NCI-H1105 (cell line): ENCODE measurements at regions not wholly inside any gene's neighbourhood (a gene's known extent, or its start where the extent isn't known, plus 50 kb on each side); places are given as distances from the start of the nearest gene placed in this dataset.
"Not testable (repeated sequence)": the region's sequence is repeated elsewhere in the genome, so short reads cannot be mapped to it uniquely, and the experiment has no call there.

Experiments used
- DNase-seq: peaks from one replicate; lab custom pipeline; 2025; lab: John Stamatoyannopoulos, UW

DNA sequence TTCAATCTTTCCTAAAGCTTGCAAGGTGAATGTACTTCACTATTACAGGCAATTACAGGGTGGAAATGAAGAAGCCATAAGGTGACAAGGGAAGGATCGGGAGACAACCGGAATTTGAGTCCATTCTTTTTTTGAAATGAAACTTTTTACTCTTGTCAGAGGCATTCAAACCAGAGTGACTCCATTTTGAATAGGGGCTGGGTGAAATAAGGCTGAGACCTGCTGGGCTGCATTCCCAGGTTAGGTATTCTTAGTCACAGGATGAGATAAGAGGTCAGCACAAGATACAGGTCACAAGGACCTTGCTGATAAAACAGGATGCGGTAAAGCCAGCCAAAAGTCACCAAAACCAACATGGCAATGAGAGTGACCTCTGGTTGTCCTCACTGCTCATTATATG is 363.3 kb downstream of the TYW1 start:
- DNase-seq, result no peak

DNA sequence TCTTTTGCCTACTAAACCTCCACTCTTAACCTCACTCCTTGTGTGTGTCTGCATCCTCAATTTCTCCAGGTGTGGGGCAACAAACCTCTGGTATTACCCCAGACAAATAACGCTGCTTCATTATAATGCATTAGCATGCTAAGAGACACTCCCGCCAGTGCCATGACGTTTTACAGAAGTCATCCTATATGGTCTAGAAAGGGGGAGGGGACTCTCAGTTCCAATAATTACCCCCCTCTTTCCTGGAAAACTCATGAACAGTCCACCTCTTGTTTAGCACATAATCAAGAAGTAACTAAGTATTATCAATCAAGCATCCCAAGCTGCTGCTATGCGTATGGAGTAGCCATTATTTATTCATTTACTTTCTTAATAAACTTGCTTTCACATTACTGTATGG is 364.5 kb downstream of the TYW1 start:
- DNase-seq, result no peak

DNA sequence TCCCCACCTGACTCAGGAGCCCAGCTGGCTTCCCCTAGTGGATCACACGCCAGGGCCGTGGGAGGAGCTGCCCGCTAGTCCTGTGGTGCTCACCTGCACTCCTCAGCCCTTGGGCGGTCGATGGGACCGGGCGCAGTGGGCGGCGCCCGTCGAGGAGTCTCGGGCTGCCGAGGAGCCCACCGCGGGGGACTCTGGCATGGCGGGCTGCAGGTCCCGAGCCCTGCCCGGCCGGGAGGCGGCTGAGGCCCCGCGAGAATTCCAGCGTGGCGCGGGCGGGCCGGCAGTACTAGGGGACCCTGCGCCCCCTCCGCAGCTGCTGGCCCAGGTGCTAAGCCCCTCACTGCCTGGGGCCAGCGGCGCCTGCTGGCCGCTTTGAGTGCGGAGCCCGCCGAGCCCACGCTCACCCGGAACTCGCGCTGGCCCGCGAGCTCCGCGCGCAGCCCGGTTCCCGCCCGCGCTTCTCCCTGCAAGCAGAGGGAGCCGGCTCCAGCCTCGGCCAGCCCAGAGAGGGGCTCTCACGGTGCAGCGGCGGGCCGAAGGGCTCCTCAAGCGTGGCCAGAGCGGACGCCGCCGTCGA is 367.9 kb downstream of the TYW1 start:
- DNase-seq, result peak; percentile 5

DNA sequence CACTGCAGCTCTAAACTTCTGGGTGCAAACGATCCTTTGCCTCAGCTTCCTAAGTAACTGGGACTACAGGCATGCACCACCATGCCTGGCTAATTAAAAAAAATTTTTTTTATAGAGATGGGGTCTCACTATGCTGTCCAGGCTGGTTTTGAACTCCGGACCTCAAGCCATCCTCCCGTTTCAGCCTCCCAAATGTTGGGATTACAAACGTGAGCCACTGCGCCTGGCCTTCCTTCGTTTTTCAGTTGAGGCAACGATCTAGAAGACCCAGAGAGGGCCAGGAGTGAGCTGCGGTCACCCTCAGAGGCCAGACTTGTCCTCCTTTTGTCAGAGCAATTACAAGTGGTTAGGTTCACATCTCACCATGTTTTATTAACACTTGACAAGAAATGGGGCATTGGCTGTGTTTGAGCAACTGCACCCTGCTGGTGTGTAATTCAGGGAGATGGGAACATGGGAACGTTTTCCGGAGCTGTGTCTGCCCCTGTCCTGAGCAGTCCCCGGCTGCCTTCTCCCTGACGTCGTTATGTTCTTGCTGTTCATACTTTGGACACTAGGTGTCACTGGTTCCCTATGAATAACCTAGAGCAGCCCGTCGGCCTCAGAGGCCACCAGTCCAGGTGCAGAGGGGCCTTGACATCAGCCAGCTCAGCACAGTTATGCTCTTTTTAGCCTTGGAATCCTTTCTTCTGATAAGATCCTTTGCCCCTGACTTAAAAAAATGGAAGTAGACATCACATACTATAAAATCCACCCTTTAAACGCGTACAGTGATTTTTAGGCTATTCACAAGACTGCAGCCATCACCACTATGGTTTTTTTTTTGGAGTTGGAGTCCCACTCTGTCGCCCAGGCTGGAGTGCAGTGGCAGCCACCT is 375.0 kb downstream of the TYW1 start:
- DNase-seq, result peak; percentile 59

DNA sequence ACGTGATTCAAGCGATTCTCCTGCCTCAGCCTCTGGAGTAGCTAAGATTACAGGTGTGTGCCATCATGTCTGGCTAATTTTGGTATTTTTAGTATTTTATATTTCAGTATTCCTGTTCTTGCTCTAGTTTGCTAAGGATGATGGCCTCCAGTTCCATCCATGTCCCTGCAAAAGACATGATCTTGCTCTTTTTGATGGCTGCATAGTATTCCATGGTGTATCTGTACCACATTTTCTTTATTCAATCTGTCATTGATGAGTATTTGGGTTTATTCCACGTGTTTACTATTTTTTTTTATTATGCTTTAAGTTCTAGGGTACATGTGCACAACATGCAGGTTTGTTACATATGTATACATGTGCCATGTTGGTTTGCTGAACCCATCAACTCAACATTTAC is 376.8 kb downstream of the TYW1 start:
- DNase-seq, result not testable (repeated sequence)

DNA sequence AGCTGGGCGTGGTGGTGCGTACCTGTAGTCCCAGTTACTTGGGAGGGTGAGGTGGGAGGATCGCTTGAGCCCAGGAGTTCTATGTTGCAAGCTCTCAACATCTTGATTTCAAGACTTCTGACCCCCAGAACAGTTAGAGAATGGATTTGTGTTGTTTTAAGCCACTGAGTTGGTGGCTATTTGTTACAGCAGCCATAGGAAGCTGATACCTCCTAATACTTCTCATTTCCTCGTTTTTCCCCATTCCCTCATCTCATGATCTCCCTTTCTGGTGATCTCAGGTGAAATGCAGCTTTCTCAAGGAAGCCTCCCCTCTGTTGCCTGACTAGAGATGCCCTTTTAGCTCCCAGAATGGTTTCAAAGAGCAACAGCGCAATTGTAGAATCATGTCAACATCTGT is 378.8 kb downstream of the TYW1 start:
- no peak for DNase-seq

DNA sequence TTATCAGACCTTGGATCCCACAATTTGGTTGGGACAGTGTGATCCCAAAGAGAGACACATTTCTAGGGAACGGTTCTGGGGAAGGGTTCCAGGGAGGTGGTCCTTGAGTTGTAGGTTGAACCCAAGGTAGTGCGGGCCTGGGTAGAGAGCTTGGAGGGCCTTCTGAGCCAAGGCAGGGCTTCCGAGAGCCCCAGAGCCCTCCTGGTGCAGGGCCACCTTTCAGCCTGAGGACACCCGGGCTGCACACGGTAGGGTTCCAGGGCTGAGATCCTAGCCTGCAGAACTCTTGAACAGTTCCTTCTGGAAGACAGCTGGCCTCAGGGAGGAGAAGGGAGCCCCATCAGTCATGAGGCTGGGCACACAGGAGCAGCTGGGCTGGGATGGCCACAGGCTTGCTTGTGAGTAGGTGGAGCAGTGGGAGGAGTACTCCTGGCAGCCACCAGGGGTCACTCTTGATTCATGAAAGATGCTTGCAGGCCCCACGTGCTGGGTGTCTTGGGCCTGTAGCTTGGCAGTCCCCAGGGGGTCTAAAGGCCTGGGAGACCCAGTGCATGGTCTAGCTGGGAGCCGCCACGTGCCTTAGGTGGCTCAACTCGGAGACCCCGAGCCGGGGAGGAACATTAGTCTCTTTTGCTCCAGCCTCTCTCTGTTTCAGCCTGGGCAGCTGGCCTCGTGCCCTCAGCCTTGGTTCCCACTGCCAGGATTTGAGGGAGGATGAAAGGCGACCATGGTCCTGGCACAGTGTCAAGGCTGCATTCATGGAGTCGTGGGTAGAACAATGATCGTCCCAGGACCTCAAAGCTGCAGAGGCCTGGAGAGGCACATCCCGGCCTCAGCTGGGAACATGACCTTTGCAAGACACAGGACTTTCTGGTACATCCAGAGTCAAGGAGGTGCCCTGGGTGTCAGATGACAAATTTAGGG is 381.6 kb downstream of the TYW1 start:
- peak; percentile 39 for DNase-seq

DNA sequence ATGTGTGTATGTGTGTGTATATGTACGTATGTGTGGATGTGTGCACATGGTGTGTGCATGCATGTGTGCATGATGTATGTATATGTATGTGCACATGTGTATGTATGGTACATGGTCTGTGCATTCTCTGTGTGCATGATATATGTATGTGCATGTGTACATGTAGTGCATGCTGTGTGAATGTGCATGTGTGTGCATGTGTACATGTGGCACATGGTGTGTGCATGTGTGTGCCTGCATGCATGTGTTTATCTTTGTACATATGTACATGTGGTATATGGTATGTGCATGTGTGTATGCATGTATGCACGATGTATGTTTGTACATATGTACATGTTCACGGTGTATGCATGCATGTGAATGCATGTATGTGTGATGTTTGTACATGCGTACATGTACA is 383.7 kb downstream of the TYW1 start:
- no peak for DNase-seq

DNA sequence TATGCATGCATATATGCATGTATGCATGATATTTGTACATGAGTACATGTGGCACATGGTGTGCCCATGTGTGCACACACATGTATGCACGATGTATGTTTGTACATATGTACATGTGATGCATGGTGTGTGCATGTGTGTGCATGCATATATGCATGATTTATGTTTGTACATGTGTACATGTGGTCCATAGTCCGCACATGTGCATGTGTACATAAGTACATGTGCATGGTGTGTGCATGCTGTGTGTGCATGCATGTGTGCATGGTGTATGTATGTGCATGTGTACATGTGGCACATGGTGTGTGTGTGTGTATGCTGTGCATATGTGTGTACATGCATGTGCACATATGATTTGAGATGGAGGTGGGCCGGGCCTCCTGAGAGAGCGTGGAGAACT is 384.2 kb downstream of the TYW1 start:
- DNase-seq, result no peak

DNA sequence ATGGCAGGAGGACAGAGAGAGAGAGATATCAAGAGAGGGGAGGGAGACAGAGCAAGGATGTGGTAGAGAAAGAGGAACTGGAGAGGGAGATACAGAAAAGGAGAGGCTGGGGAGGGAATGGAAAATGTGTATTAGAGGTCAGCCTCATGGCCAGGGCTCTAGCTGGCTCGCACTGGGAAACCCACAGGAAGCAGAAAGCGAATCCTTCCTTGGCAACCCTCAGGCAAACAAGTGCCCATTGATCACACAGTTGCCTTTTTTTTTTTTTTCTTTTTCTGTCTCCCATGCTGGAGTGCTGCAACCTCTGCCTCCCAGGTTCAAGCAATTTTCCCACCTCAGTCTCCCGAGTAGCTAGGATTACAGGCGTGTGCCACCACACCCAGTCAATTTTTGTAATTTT is 391.2 kb downstream of the TYW1 start:
- DNase-seq, result no peak

DNA sequence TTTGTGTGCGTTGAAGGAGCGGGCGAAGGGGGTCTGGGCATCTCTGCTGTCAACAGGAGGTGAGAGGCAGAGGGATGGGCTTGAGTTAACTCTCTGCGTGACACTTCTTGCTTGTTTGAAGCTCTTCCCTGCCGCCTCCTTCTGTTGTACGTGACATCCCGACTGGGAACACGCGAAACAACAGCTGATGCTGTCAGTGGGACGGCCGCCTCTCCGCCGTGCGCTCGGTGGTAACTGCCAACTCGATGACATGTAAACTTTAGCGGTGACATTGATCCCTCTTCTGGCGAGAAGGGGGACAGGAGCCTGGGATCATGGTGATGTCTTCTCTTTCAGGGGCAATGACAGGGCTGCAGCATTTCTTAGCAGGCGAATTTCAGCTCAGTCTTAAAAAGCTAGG is 394.5 kb downstream of the TYW1 start:
- DNase-seq, result no peak

DNA sequence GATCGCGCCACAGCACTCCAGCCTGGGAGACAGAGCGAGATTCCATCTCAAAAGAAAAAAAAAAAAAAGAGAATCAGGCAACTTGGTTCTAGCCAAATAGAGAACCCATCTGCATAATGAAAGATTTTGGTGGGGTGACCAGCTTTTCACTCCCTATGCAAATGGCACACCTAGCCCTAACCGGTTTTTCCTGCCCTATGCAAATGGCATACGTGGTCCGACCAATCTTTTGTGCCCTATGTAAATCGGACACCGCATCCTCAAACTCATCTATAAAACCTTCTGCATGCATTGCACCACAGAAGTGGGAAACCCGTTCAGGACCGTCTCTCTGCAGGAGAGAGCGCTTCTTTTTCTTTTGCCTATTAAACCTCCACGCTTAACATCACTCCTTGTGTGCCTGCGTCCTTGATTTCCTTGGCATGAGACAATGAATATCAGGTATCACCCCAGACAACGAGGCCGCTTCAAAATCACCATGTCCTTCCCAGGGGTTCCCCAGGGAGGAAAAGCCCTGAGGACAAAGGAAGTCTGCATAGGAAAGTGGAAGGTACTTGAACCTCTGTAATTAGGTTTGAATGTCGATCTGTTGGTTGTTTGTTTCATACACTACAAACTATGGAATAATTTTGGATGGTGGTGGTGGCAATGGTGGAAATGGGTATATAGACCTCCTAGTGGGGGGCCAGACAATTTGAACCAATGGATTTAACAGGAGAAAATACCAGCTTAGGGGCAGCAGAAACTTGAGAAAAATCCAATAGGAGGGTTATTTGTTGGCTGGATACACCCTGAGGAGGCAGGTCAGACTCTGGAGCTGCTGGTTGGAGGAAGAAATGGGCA is 396.2 kb downstream of the TYW1 start:
- no peak for DNase-seq

DNA sequence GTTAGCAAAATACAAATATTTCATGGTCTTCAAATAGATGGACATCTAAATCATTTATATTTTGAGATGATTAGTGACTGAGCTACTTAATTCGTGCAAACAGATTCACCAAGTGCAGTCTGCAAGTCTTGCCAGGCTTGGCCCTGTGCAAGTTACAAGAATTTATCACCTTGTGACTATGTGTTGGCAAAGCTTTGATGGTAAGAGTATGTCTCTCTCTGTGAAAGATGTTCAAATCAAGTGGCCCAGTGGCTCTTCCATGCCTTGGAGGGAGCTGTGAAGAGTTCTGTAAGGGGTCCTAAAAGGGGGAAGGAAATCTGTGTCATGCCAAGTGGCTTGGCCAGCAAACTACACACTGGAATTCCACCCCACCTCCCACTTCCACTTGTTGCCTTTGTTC is 397.3 kb downstream of the TYW1 start:
- DNase-seq, result no peak

DNA sequence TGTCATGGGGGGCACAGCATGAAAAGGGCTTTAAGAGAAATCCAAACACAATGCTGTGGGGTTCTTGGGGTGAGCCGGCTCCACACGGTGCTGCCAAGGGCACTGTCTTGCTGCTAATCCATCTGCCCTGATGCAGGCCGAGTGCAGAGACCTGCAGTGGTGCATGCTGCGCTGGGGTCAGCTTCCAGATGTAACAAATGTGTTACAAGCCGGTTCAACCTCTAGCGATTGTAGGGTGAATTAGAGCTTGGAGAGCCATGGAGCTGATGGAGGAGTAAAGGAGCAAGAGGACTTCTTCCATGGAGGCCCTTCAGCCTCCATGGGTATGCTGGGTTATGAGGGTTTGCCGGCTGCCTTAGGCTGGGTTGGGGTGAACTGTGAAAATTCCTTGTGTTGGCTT is 402.3 kb downstream of the TYW1 start:
- DNase-seq, result no peak

DNA sequence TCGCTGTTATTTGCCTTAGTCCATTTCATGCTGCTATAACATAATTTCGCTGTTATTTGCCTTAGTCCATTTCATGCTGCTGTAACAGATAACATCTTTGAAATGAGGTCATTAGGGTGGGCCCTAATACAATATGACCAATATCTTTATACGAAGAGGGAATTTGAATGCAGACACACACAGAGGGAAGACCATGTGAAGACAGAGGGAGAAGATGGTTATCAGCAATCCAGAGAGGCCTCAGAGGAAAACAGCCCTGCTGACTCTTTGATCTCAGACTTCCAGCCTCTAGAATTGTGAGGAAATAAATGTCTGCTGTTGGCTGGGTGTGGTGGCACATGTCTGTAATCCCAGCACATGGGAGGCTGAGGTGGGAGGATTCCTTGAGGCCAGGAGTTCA is 404.9 kb downstream of the TYW1 start:
- DNase-seq, result no peak

DNA sequence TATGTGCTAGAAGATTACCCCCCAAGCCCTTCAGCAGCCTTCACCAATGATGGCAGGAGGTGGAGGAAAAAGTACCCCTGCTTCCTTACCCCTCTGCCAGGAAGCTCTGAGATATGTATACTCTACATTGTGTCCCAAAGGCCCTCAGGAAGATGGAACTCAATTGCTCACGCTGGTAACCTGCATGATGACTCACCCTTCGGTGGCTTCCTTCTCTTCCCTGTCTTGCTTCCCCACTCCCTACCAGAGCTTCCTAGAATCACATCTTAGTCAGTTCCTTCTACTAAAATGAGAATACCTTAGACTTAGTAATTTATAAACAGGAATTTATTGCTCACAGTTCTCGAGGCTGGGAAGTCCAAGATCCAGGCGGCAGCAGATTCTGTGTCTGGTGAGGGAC is 405.6 kb downstream of the TYW1 start:
- no peak for DNase-seq

DNA sequence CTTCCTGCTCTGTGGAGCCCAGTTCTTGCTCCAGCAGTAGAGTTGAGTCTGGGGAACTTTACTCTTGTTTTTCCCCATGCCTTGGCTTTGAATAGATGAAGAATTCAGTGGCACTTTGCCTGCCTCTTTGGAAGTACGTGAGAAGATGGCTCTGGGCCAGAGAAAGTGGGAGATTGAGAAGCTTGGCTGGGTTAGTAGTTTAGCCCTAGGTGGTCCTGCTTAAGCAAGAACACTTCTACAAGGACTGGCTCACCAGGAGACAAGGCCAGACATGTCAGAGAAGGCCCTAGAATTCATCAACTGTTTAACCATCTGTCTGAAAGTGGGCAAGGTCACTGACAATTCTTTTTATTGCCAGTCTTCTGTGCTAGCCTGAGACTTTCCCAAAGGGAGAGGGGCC is 410.3 kb downstream of the TYW1 start:
- no peak for DNase-seq

DNA sequence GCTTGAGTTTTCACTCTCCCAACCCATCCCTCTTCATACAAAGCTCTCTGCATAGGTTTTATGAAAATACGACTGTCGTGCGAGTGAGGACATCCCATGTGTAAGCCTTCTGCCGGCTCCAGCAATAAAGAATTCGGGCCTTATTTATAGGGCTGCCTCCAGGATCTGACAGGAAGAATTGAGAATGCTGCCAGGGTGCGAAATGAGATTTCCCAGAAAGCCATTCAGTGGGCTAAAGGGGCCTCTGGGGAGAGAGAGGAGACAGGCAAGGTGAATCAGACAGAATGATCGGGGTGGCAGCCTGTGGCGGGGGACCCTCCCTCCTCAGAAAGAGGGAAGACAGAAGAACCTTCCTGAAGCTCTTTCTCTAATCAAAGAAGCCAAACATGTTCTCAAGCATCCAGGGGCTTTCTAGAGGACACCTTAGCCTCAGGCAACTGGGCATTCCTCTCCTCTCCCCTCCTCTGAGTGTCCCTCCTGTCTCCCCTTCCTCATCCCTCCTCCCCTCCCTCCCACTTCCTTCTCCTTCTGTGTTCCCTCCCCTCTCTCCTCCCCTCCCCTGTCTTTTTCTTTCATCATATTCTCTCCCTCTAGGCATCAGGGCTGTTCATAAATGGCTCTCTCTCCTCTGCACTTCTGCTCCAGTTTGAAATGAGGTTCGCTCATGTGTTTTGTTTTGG is 410.9 kb downstream of the TYW1 start:
- DNase-seq, result no peak

DNA sequence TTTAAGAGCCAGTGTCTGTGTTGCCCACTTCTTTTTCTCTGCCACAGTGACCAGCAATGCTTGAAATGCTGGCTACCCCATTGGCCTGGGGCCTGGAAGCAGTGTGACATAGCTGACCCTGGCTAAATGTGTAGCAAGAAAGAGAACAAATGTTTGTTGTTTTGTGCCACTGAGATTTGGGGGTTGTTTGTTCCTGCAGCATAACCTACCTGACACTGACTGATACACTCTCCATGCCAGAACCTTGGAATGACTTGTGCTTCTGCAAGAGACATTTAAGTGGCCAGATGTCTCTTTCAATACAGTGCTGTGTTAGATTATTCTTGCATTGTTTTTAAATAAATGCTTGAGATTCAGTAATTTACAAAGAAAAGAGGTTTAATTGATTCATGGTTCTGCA is 411.5 kb downstream of the TYW1 start:
- no peak for DNase-seq

DNA sequence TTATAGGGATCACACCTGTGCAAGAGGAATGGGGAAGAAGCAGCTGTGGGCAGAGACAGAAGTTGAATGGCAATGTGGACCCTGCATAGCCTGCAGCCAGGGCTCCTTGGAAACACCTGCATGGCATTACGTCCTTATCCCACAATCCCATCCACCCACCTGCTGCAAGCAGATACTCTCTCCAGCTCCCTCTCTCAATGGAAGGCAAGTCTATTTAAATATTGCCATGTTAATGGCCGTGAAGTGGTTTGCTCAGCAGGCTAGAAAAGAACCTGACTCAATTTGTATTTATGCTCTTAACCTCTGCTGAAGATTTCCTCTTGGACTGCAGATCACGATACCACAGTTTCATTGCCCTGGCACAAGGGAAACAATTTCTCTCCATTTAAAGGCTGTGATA is 417.0 kb downstream of the TYW1 start:
- peak; percentile 84 for DNase-seq

DNA sequence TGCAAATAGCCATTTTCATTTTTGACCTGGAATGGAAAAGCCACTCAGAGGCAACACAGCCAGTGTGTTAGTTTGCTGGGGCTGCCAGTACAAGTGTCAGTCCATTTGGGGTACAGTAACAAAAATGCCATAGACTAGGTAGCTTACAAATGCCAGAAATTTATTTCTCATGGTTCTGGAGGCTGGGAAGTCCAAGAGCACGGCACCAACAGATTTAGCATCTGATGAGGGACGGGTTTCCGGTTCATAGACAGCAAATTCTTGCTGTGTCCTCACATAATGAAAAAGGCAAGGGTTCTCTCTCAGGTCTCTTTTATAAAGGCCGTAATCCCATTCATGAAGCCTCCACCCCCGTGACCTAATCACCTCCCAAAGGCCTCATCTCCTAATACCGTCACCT is 418.2 kb downstream of the TYW1 start:
- no peak for DNase-seq
